ENCODE measurements at regions not wholly inside any gene's neighbourhood (a gene's known extent, or its start where the extent isn't known, plus 50 kb on each side); places are given as distances from the start of the nearest gene placed in this dataset.

DNA sequence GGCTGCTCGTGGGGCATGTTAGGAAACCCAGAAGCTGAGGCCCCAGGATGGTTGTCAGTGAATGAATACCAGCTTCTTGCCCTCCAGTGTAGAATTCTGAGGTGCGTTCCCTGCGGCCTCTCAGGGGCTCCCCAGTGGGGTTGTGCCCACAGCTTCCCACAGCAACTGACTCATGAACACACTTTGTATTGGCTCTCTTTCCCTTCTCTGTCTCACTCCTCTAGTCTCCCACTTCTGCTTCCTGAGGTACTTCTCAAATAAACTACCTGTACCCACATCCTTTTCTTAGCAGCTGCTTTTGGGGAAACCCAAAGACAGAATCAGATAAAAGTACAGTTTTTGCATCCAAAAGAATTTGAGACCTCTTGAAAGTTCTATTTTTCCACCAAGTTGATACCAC lies 107.7 kb upstream of the JAG1 start:
- Histone ChIP-seq H3K4me3 (no peak overlapping the region), H3K9me3 (no peaks in the 10 kb centered on the region), H3K4me1 (ENCODE audit: low read depth) (peaks cover 11% of the 10 kb centered on the region), H3K36me3 (ENCODE audit: low read depth) (no peaks in the 10 kb centered on the region)
- TF ChIP-seq, protein P1, sequence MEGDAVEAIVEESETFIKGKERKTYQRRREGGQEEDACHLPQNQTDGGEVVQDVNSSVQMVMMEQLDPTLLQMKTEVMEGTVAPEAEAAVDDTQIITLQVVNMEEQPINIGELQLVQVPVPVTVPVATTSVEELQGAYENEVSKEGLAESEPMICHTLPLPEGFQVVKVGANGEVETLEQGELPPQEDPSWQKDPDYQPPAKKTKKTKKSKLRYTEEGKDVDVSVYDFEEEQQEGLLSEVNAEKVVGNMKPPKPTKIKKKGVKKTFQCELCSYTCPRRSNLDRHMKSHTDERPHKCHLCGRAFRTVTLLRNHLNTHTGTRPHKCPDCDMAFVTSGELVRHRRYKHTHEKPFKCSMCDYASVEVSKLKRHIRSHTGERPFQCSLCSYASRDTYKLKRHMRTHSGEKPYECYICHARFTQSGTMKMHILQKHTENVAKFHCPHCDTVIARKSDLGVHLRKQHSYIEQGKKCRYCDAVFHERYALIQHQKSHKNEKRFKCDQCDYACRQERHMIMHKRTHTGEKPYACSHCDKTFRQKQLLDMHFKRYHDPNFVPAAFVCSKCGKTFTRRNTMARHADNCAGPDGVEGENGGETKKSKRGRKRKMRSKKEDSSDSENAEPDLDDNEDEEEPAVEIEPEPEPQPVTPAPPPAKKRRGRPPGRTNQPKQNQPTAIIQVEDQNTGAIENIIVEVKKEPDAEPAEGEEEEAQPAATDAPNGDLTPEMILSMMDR (IDR thresholded peaks at IDR 0.05) = no peak
- intact Hi-C loops (cut with DNase I, micrococcal nuclease) = no loop called here
- ATAC-seq = no peak
- no peak for DNase-seq

GRCh38 chr20:10783707-10784553 lies 110.1 kb upstream of the JAG1 start:
- Histone ChIP-seq H3K4me1 (ENCODE audit: low read depth) (peaks cover 11% of the 10 kb centered on the region), H3K9me3 (no peaks in the 10 kb centered on the region), H3K36me3 (ENCODE audit: low read depth) (no peaks in the 10 kb centered on the region), H3K4me3 (no peak overlapping the region)
- DNase-seq (peak in 1 of 3 donors; percentile 28), ATAC-seq (peak; percentile 85)
- TF ChIP-seq, protein P1 (IDR thresholded peaks at IDR 0.05) = no peak
- intact Hi-C loops (cut with DNase I, micrococcal nuclease) = no loop called here

GRCh38 chr20:10784554-10785183 lies 110.9 kb upstream of the JAG1 start:
- H3K4me1 ChIP-seq (ENCODE audit: low read depth) = peaks cover 11% of the 10 kb centered on the region
- ATAC-seq = no peak
- intact Hi-C loops (cut with DNase I, micrococcal nuclease) = no loop called here

GRCh38 chr20:10786678-10787077 lies 112.9 kb upstream of the JAG1 start:
- Histone ChIP-seq H3K4me1 (ENCODE audit: low read depth) (peaks cover 11% of the 10 kb centered on the region), H3K9me3 (no peaks in the 10 kb centered on the region), H3K36me3 (ENCODE audit: low read depth) (no peaks in the 10 kb centered on the region), H3K4me3 (no peak overlapping the region)
- no peak for DNase-seq
- no peak for ATAC-seq
- TF ChIP-seq, protein P1 (IDR thresholded peaks at IDR 0.05) = no peak
- intact Hi-C loops (cut with DNase I, micrococcal nuclease) = no loop called here

More at GRCh38 chr20:10784554-10785183, 110.9 kb upstream of the JAG1 start:
- TF ChIP-seq, protein P1 (IDR thresholded peaks at IDR 0.05) = no peak
- Histone ChIP-seq H3K36me3 (ENCODE audit: low read depth) (no peaks in the 10 kb centered on the region), H3K4me3 (no peak overlapping the region), H3K9me3 (no peaks in the 10 kb centered on the region)
- DNase-seq = no peak

DNA sequence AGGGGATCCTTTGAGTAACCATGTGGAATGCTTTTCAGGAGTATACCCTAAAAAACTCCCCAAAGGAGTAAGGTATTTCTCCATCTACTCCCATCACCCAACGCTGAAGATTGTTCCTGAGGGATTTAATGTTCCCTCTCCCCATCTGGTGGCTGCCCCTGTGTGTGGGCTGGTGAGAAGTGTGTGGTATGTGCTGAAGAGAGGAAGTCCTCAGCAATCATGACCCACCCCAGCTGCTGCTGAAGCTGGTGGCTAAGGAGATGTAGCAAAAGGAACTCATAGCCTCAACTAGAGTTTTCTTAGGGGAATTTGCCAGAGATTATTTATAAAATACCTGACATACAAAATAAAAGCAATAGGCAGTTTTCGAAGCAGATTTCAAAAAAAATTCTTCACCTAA lies 114.3 kb upstream of the JAG1 start:
- H3K9me3 ChIP-seq = no peaks in the 10 kb centered on the region
- H3K36me3 ChIP-seq (ENCODE audit: low read depth) = no peaks in the 10 kb centered on the region
- intact Hi-C loops (cut with DNase I, micrococcal nuclease) = no loop called here
- peaks cover 11% of the 10 kb centered on the region for H3K4me1 ChIP-seq (ENCODE audit: low read depth)
- DNase-seq (no peak), ATAC-seq (no peak)
- TF ChIP-seq, protein P1 (IDR thresholded peaks at IDR 0.05) = no peak
- no peak overlapping the region for H3K4me3 ChIP-seq

Data from mucosa of descending colon (tissue), 3 donors.